Adipocyte (in vitro differentiated cells): ENCODE measurements at regions not wholly inside any gene's neighbourhood (a gene's known extent, or its start where the extent isn't known, plus 50 kb on each side); places are given as distances from the start of the nearest gene placed in this dataset.
"Not testable (repeated sequence)": the region's sequence is repeated elsewhere in the genome, so short reads cannot be mapped to it uniquely, and the experiment has no call there.

Experiments used
- DNase-seq: peaks from one replicate; pipeline ENCODE4 v3.0.0-alpha.2; 2015; ENCODE audit warnings: low read depth
- H3K27me3 ChIP-seq: replicated peaks from 2 replicates; pipeline ENCODE4 v1.7.0; 2013; ENCODE audit warnings: mild to moderate bottlenecking, low read length, moderate library complexity; ENCODE audit not compliant: control insufficient read depth, insufficient read depth
- H3K36me3 ChIP-seq: 2 replicates; pipeline ENCODE4 v1.7.0; 2013; ENCODE audit warnings: low read length, mild to moderate bottlenecking, moderate library complexity; ENCODE audit not compliant: control insufficient read depth, insufficient read depth, severe bottlenecking
- H3K4me1 ChIP-seq: 2 replicates; pipeline ENCODE4 v1.7.0; 2013; ENCODE audit warnings: mild to moderate bottlenecking, low read length, moderate library complexity; ENCODE audit not compliant: control insufficient read depth, insufficient read depth
- H3K4me3 ChIP-seq: 2 replicates; pipeline ENCODE4 v1.7.0; 2013; ENCODE audit warnings: mild to moderate bottlenecking, low read length, moderate library complexity
- H3K9ac ChIP-seq: 2 replicates; pipeline ENCODE4 v1.7.0; 2013; ENCODE audit warnings: mild to moderate bottlenecking, low read length, moderate library complexity
- H3K9me3 ChIP-seq: 2 replicates; pipeline ENCODE4 v1.7.0; 2013; ENCODE audit warnings: mild to moderate bottlenecking, low read length, moderate library complexity; ENCODE audit not compliant: control insufficient read depth

GRCh38 chr14:103233328-103233727, 100.7 kb upstream of the EIF5 start:
- peaks cover 6% of the 10 kb centered on the region for H3K27me3 ChIP-seq
- H3K9me3 ChIP-seq, result no peaks in the 10 kb centered on the region
- no peak overlapping the region for H3K9ac ChIP-seq
- H3K4me1 ChIP-seq, result peaks cover 11% of the 10 kb centered on the region
- no peak overlapping the region for H3K4me3 ChIP-seq
- DNase-seq, result no peak
- H3K36me3 ChIP-seq, result no peaks in the 10 kb centered on the region

DNA sequence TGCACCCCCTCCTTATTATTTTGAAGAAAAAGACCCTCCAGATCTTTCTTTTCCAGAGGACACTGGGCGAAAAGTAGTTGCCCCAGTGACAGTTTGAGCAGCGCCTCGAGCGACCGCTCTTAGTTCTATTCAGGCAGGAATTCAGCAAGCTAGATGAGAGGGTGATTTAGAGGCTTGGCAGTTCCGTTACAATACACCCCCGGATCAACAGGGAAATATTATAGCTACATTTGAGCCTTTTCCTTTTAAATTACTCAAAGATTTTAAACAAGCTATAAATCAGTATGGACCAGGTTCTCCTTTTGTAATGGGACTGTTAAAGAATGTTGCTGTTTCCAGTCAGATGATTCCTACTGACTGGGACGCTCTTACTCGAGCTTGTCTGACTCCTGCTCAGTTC, 99.2 kb upstream of the EIF5 start:
- not testable (repeated sequence) for DNase-seq, H3K9ac ChIP-seq

GRCh38 chr14:103235506-103235905, 98.5 kb upstream of the EIF5 start:
- H3K4me1 ChIP-seq, result peaks cover 11% of the 10 kb centered on the region
- not testable (repeated sequence) for H3K9ac ChIP-seq, H3K9me3 ChIP-seq, H3K36me3 ChIP-seq, H3K27me3 ChIP-seq, H3K4me3 ChIP-seq, DNase-seq

More for the DNA sequence above, 99.2 kb upstream of the EIF5 start:
- peaks cover 11% of the 10 kb centered on the region for H3K4me1 ChIP-seq
- not testable (repeated sequence) for H3K9me3 ChIP-seq, H3K4me3 ChIP-seq, H3K27me3 ChIP-seq, H3K36me3 ChIP-seq

GRCh38 chr14:103239751-103240150, 94.3 kb upstream of the EIF5 start:
- no peaks in the 10 kb centered on the region for H3K27me3 ChIP-seq
- DNase-seq, result no peak
- H3K4me1 ChIP-seq, result peaks cover 8% of the 10 kb centered on the region
- no peaks in the 10 kb centered on the region for H3K36me3 ChIP-seq
- peaks cover 11% of the 10 kb centered on the region for H3K9me3 ChIP-seq
- H3K9ac ChIP-seq, result no peak overlapping the region
- no peak overlapping the region for H3K4me3 ChIP-seq

GRCh38 chr14:103241531-103241930, 92.5 kb upstream of the EIF5 start:
- peaks cover 11% of the 10 kb centered on the region for H3K9me3 ChIP-seq
- H3K9ac ChIP-seq, result no peak overlapping the region
- no peak overlapping the region for H3K4me3 ChIP-seq
- no peaks in the 10 kb centered on the region for H3K27me3 ChIP-seq
- no peaks in the 10 kb centered on the region for H3K36me3 ChIP-seq
- DNase-seq, result no peak
- H3K4me1 ChIP-seq, result peaks cover 5% of the 10 kb centered on the region

DNA sequence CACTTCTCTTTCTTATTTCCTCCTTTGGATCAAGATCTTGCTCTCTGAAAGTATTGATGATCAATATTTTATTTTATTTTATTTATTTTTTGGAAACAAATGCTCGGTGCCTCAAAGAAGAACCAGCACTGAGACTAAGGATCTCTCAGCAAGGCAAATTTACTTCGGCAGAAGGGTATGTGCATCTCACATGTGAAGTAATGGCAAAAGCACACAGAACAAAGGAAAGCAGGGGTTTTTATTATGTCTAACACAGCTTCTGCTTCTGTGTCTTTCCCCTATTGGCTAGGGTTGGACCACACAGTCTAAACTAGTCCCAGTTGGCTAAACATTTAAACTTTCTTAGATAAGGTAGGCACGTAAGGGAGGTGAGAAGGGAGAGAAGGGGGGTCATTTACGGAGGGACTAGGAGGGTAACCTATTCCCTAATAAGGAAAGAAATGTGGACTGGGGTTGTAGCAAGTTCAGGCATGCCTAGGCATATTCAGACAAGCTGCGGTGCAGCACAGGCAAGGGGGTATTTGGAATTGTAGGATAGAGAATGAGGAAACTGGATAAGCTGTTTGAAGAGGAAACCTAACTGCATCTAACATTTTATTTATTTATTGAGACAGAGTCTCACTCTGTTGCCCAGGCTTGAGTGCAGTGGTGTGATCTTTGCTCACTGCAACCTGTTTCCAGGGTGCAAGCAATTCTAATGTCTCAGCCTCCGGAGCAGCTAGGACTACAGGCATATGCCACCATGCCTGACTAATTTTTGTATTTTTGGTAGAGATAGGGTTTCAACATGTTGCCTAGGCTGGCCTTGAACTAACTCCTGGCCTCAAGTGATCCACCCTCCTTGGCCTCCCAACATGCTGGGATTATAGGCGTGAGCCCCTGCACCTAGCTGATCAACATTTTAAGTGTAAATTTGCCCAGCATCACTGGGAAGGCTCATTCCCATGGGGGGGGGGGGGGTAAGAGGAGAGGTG, 90.0 kb upstream of the EIF5 start:
- DNase-seq, result no peak
- H3K27me3 ChIP-seq, result no peaks in the 10 kb centered on the region
- H3K4me1 ChIP-seq, result peaks cover 5% of the 10 kb centered on the region
- H3K9me3 ChIP-seq, result peaks cover 4% of the 10 kb centered on the region
- no peak overlapping the region for H3K9ac ChIP-seq
- no peak overlapping the region for H3K4me3 ChIP-seq
- H3K36me3 ChIP-seq, result no peaks in the 10 kb centered on the region

- H3K27me3 ChIP-seq, H3K9me3 ChIP-seq, H3K4me3 ChIP-seq, H3K4me1 ChIP-seq, H3K36me3 ChIP-seq, H3K9ac ChIP-seq: not testable (repeated sequence)
- DNase-seq, result peak; percentile 49
These were observed 88.4 kb upstream of the EIF5 start for GRCh38 chr14:103245624-103246031.

GRCh38 chr14:103246070-103246469, 88.0 kb upstream of the EIF5 start:
- no peak overlapping the region for H3K9ac ChIP-seq
- peaks cover 2% of the 10 kb centered on the region for H3K27me3 ChIP-seq
- no peaks in the 10 kb centered on the region for H3K36me3 ChIP-seq
- DNase-seq, result no peak
- peaks cover 5% of the 10 kb centered on the region for H3K4me1 ChIP-seq
- no peak overlapping the region for H3K4me3 ChIP-seq
- H3K9me3 ChIP-seq, result peaks cover 4% of the 10 kb centered on the region

GRCh38 chr14:103247169-103247606, 86.8 kb upstream of the EIF5 start:
- DNase-seq, result no peak

DNA sequence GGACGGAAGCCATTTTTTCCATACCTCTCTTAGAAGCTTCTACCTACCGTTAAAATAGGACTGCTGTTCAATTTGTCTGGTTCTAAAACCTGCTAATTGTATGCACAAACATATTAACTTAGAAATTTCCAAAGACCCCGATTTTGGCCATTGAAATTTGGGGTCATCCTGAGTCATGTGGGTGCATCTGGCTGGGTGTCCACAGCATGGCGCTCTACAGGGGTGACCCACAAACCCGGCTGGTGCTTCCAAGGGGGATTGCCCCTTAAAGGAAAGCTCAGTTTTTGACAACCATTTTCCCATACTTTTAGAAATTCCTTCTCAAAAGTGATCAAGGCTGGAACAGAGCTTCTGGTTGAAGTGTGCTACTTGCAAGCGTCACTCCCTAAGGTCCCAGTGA, 83.9 kb upstream of the EIF5 start:
- no peaks in the 10 kb centered on the region for H3K36me3 ChIP-seq
- no peaks in the 10 kb centered on the region for H3K9me3 ChIP-seq
- no peak overlapping the region for H3K4me3 ChIP-seq
- no peak overlapping the region for H3K9ac ChIP-seq
- H3K27me3 ChIP-seq, result peaks cover 4% of the 10 kb centered on the region
- H3K4me1 ChIP-seq, result peaks cover 5% of the 10 kb centered on the region
- no peak for DNase-seq

More at GRCh38 chr14:103247169-103247606, 86.8 kb upstream of the EIF5 start:
- Histone ChIP-seq H3K9me3 (peaks cover 4% of the 10 kb centered on the region), H3K4me1 (peaks cover 5% of the 10 kb centered on the region), H3K36me3 (no peaks in the 10 kb centered on the region), H3K27me3 (peaks cover 4% of the 10 kb centered on the region), H3K4me3 (no peak overlapping the region), H3K9ac (no peak overlapping the region)

- no peak for DNase-seq
- H3K36me3 ChIP-seq, result no peaks in the 10 kb centered on the region
- peaks cover 3% of the 10 kb centered on the region for H3K4me1 ChIP-seq
- H3K4me3 ChIP-seq, result no peak overlapping the region
- no peak overlapping the region for H3K9ac ChIP-seq
- no peaks in the 10 kb centered on the region for H3K9me3 ChIP-seq
- peaks cover 4% of the 10 kb centered on the region for H3K27me3 ChIP-seq
These were observed 83.2 kb upstream of the EIF5 start for GRCh38 chr14:103250874-103251273.
